Gastroesophageal sphincter (tissue), 4 donors: ENCODE measurements at regions not wholly inside any gene's neighbourhood (a gene's known extent, or its start where the extent isn't known, plus 50 kb on each side); places are given as distances from the start of the nearest gene placed in this dataset.

Source experiments
- ATAC-seq: fragments of 150-250 bp; one replicate; pipeline ENCODE4 v1.9.1; 2016; ENCODE audit warnings: mild to moderate bottlenecking, moderate library complexity
- H3K27ac ChIP-seq, 4 donors: fragments of 200-600 bp; sonication (generic) in 3 of 4; 1 replicate in 3 of 4; 2 replicates in 1 of 4; pipeline ENCODE4 v1.5.1; 2016 to 2019
- H3K27me3 ChIP-seq: fragments of 200-600 bp; sonication (generic); one replicate; pipeline ENCODE4 v1.5.1; 2019
- H3K36me3 ChIP-seq, 2 donors: fragments of 200-600 bp; sonication (generic); one replicate each; pipeline ENCODE4 v1.5.1; 2019; ENCODE audit warnings: control low read depth in 1 of 2
- H3K4me1 ChIP-seq, 3 donors: fragments of 200-600 bp; sonication (generic); 1 replicate in 2 of 3; 2 replicates in 1 of 3; pipeline ENCODE4 v1.5.1; 2016 to 2019; ENCODE audit warnings: control low read depth in 2 of 3
- H3K4me3 ChIP-seq, 2 donors: fragments of 200-600 bp; sonication (generic); one replicate each; pipeline ENCODE4 v1.5.1; 2019; ENCODE audit warnings: mild to moderate bottlenecking in 1 of 2, moderate library complexity in 1 of 2
- H3K9me3 ChIP-seq, 3 donors: fragments of 200-600 bp; sonication (generic); one replicate each; pipeline ENCODE4 v1.5.1; 2017 to 2019; ENCODE audit warnings: control low read depth in 2 of 3
- CTCF ChIP-seq, 4 experiments: fragments of 200-600 bp in 2 of 4; fragments of 450-650 bp in 2 of 4; sonication (generic) in 1 of 4; IDR thresholded peaks; one replicate each; pipeline ENCODE4 v1.5.1; 2017 to 2019; ENCODE audit warnings: antibody characterized with exemption in 4 of 4, mild to moderate bottlenecking in 2 of 4, moderate library complexity in 2 of 4
- EP300 ChIP-seq: sonication (generic); formaldehyde crosslinking; IDR thresholded peaks from one replicate; pipeline ENCODE4 v1.6.1; 2017; ENCODE audit warnings: antibody characterized with exemption, mild to moderate bottlenecking
- POLR2A ChIP-seq, 2 donors: fragments of 450-650 bp; IDR thresholded peaks; one replicate each; pipeline ENCODE4 v1.6.1; 2017; ENCODE audit warnings: antibody characterized with exemption in 2 of 2, mild to moderate bottlenecking in 2 of 2, moderate library complexity in 1 of 2
- POLR2AphosphoS5 ChIP-seq: sonication (generic); formaldehyde crosslinking; IDR thresholded peaks from one replicate; pipeline ENCODE4 v1.6.1; 2017; ENCODE audit warnings: antibody characterized with exemption
- WGBS, 2 donors: methylation state at CpG; one replicate each; pipeline ENCODE4 v1.1.5; 2018; ENCODE audit warnings: low coverage in 1 of 2; 5-methylcytosine and 5-hydroxymethylcytosine counted together

GRCh38 chr21:35324372-35325220, 275.5 kb upstream of the RUNX1 start:
- TF ChIP-seq EP300 (no peak), POLR2A (IDR thresholded peaks at IDR 0.05) (no peak), POLR2AphosphoS5 (peak; percentile 91), CTCF (IDR thresholded peaks at IDR 0.05) (peak in 1 of 4 experiments; percentile 27)
- Histone ChIP-seq H3K4me1 (peaks cover 3 to 28% (median 12%) of the 10 kb centered on the region in 3 donors), H3K9me3 (no peaks in the 10 kb centered on the region), H3K27ac (peak overlapping the region; percentile 62 to 78 (median 73)), H3K4me3 (no peak overlapping the region), H3K36me3 (no peaks in the 10 kb centered on the region), H3K27me3 (no peaks in the 10 kb centered on the region)
- WGBS, 2 donors = 41 to 57% methylated on average over 7 to 14 of the region's 14 CpGs
- peak; percentile 72 for ATAC-seq

- TF ChIP-seq EP300 (no peak), POLR2A (IDR thresholded peaks at IDR 0.05) (no peak), POLR2AphosphoS5 (no peak), CTCF (IDR thresholded peaks at IDR 0.05) (no peak)
- no peak overlapping the region for H3K4me3 ChIP-seq
- peaks cover 3 to 28% (median 12%) of the 10 kb centered on the region in 3 donors for H3K4me1 ChIP-seq
- no peaks in the 10 kb centered on the region for H3K27me3 ChIP-seq
- peak; percentile 80 for ATAC-seq
- whole genome bisulfite sequencing, 2 donors = 10 to 26% methylated on average over 5 to 9 of the region's 9 CpGs
- no peaks in the 10 kb centered on the region for H3K36me3 ChIP-seq
- H3K9me3 ChIP-seq = no peaks in the 10 kb centered on the region
- peak overlapping the region; percentile 62 to 78 (median 73) for H3K27ac ChIP-seq
Observed at GRCh38 chr21:35323947-35324346, 274.8 kb upstream of the RUNX1 start.

- H3K27me3 ChIP-seq = no peaks in the 10 kb centered on the region
- no peak overlapping the region for H3K27ac ChIP-seq
- no peaks in the 10 kb centered on the region for H3K9me3 ChIP-seq
- whole genome bisulfite sequencing, 2 donors = 51 to 68% methylated on average over 7 of the region's 8 CpGs
- H3K4me3 ChIP-seq = no peak overlapping the region
- peaks cover 3 to 28% (median 12%) of the 10 kb centered on the region in 3 donors for H3K4me1 ChIP-seq
- H3K36me3 ChIP-seq = no peaks in the 10 kb centered on the region
- ATAC-seq = no peak
- no peak for TF ChIP-seq POLR2AphosphoS5
- TF ChIP-seq POLR2A (IDR thresholded peaks at IDR 0.05) = no peak
- no peak for TF ChIP-seq EP300
- TF ChIP-seq CTCF (IDR thresholded peaks at IDR 0.05) = no peak
Observed at GRCh38 chr21:35321322-35322200, 272.5 kb upstream of the RUNX1 start.

- Histone ChIP-seq H3K27ac (no peak overlapping the region), H3K4me1 (peaks cover 3 to 18% (median 12%) of the 10 kb centered on the region in 3 donors), H3K36me3 (no peaks in the 10 kb centered on the region), H3K9me3 (no peaks in the 10 kb centered on the region), H3K4me3 (no peak overlapping the region), H3K27me3 (no peaks in the 10 kb centered on the region)
- TF ChIP-seq POLR2AphosphoS5 (no peak), POLR2A (IDR thresholded peaks at IDR 0.05) (no peak), EP300 (no peak), CTCF (IDR thresholded peaks at IDR 0.05) (no peak)
- 89 to 91% methylated on average over 3 to 9 of the region's 11 CpGs for WGBS, 2 donors
- no peak for ATAC-seq
Observed at GRCh38 chr21:35319684-35320283, 270.7 kb upstream of the RUNX1 start.
